Naive thymus-derived CD4-positive, alpha-beta T cell (primary cell): ENCODE measurements at regions not wholly inside any gene's neighbourhood (a gene's known extent, or its start where the extent isn't known, plus 50 kb on each side); places are given as distances from the start of the nearest gene placed in this dataset.

Experiments used
- ATAC-seq: fragments of 150-1000 bp; cut with Tn5 transposase; 2 replicates; pipeline ENCODE4 v1.10.0; 2021; ENCODE audit warnings: mild to moderate bottlenecking, moderate library complexity
- CTCF ChIA-PET: fragments of 350-600 bp; sonication (Branson Sonifier 250); formaldehyde crosslinking; loops from one replicate; lab custom pipeline; 2021; ENCODE audit warnings: antibody characterized with exemption; lab: Charles Lee
- POLR2A ChIA-PET: fragments of 350-600 bp; sonication (Branson Sonifier 250); formaldehyde crosslinking; loops from one replicate; lab custom pipeline; 2021; ENCODE audit warnings: antibody characterized with exemption, inconsistent platforms; lab: Charles Lee
- DNase-seq, 9 donors: peaks; one replicate each; pipeline versions ENCODE4 v3.0.0 to v3.0.0-alpha.2; 2020 to 2022; ENCODE audit warnings: mixed read lengths in 1 of 9
- H3K27ac ChIP-seq: one replicate; pipeline ENCODE4 v1.7.0; 2013; ENCODE audit warnings: mild to moderate bottlenecking, low read depth, low read length, moderate library complexity
- H3K27me3 ChIP-seq, 2 donors: one replicate each; pipeline ENCODE4 v1.7.0; 2013; ENCODE audit warnings: low read length in 2 of 2, mild to moderate bottlenecking in 2 of 2, moderate library complexity in 2 of 2; ENCODE audit not compliant: control insufficient read depth in 2 of 2, insufficient read depth in 2 of 2
- H3K36me3 ChIP-seq, 3 experiments: 1 replicate in 2 of 3; 2 replicates in 1 of 3; pipeline ENCODE4 v1.7.0; 2013; ENCODE audit warnings: low read length in 3 of 3, mild to moderate bottlenecking in 3 of 3, moderate library complexity in 1 of 3; ENCODE audit not compliant: insufficient read depth in 3 of 3, control insufficient read depth in 2 of 3
- H3K4me1 ChIP-seq, 2 donors: one replicate each; pipeline ENCODE4 v1.7.0; 2013; ENCODE audit warnings: low read length in 2 of 2, mild to moderate bottlenecking in 2 of 2, moderate library complexity in 1 of 2; ENCODE audit not compliant: control insufficient read depth in 2 of 2, insufficient read depth in 2 of 2
- H3K4me3 ChIP-seq: 2 replicates; pipeline ENCODE4 v1.7.0; 2013; ENCODE audit warnings: mild to moderate bottlenecking, low read length
- H3K9me3 ChIP-seq, 3 experiments: 1 replicate in 2 of 3; 2 replicates in 1 of 3; pipeline ENCODE4 v1.7.0; 2013; ENCODE audit warnings: low read length in 3 of 3; ENCODE audit not compliant: control insufficient read depth in 2 of 3
- H3K27ac Mint-ChIP-seq, 9 donors: one replicate each; pipeline ENCODE4 v1.8.0; 2020 to 2022; ENCODE audit warnings: mixed read lengths in 9 of 9, mild to moderate bottlenecking in 8 of 9, moderate library complexity in 5 of 9, inconsistent platforms in 2 of 9
- H3K27me3 Mint-ChIP-seq, 5 donors: one replicate each; pipeline ENCODE4 v1.8.0; 2021 to 2022; ENCODE audit warnings: mixed read lengths in 5 of 5, mild to moderate bottlenecking in 1 of 5
- H3K36me3 Mint-ChIP-seq, 5 donors: one replicate each; pipeline ENCODE4 v1.8.0; 2020 to 2022; ENCODE audit warnings: mixed read lengths in 5 of 5, mild to moderate bottlenecking in 3 of 5, inconsistent platforms in 1 of 5
- H3K4me1 Mint-ChIP-seq, 7 donors: one replicate each; pipeline ENCODE4 v1.8.0; 2020 to 2022; ENCODE audit warnings: mixed read lengths in 7 of 7, mild to moderate bottlenecking in 3 of 7, inconsistent platforms in 1 of 7
- H3K4me3 Mint-ChIP-seq, 10 donors: one replicate each; pipeline ENCODE4 v1.8.0; 2020 to 2022; ENCODE audit warnings: mild to moderate bottlenecking in 10 of 10, mixed read lengths in 10 of 10, moderate library complexity in 6 of 10, inconsistent platforms in 2 of 10
- H3K9me3 Mint-ChIP-seq, 11 donors: one replicate each; pipeline ENCODE4 v1.8.0; 2020 to 2022; ENCODE audit warnings: mixed read lengths in 11 of 11, mild to moderate bottlenecking in 4 of 11, inconsistent platforms in 1 of 11, moderate library complexity in 1 of 11
- intact Hi-C, 2 donors: fragments of 100-400 bp; cut with micrococcal nuclease; formaldehyde crosslinking; loops; one replicate each; pipeline ENCODE4 v1.15.1; 2023

GRCh38 chr3:43895573-43895972, 204.8 kb downstream of the ABHD5 start:
- ATAC-seq (no peak), DNase-seq (no peak)
- Mint-ChIP-seq H3K9me3 (peaks cover 0 to 8% (median 0%) of the 10 kb centered on the region in 11 donors), H3K27ac (no peak overlapping the region), H3K27me3 (peaks cover 55 to 70% (median 64%) of the 10 kb centered on the region in 5 donors), H3K4me1 (peaks cover 0 to 20% (median 13%) of the 10 kb centered on the region in 7 donors), H3K4me3 (peak overlapping the region in 4 of 10 donors; percentile 19 to 70 (median 63)), H3K36me3 (peaks cover 0 to 5% (median 0%) of the 10 kb centered on the region in 5 donors)
- no peaks in the 10 kb centered on the region for H3K9me3 ChIP-seq
- intact Hi-C loops: no loop called here
- peaks cover 0 to 3% of the 10 kb centered on the region in 2 donors for H3K4me1 ChIP-seq
- no peaks in the 10 kb centered on the region for H3K27me3 ChIP-seq
- H3K27ac ChIP-seq: no peak overlapping the region
- CTCF ChIA-PET: interaction anchor here (0.6 kb wide), 1 partner anchor 1139 kb away, joined by 3 read pairs; no protein-coding TSS in a partner anchor
- H3K4me3 ChIP-seq: no peak overlapping the region
- H3K36me3 ChIP-seq: no peaks in the 10 kb centered on the region
- POLR2A ChIA-PET: no interaction called here

- Histone ChIP-seq H3K36me3 (no peaks in the 10 kb centered on the region), H3K27ac (no peak overlapping the region), H3K9me3 (no peaks in the 10 kb centered on the region), H3K27me3 (no peaks in the 10 kb centered on the region), H3K4me1 (no peaks in the 10 kb centered on the region), H3K4me3 (no peak overlapping the region)
- peaks cover 26 to 36% (median 29%) of the 10 kb centered on the region in 5 donors for H3K27me3 Mint-ChIP-seq
- no peak overlapping the region for H3K27ac Mint-ChIP-seq
- DNase-seq: no peak
- H3K9me3 Mint-ChIP-seq: peaks cover 0 to 9% (median 0%) of the 10 kb centered on the region in 11 donors
- peaks cover 0 to 5% (median 0%) of the 10 kb centered on the region in 5 donors for H3K36me3 Mint-ChIP-seq
- ATAC-seq: no peak
- intact Hi-C loops: no loop called here
- no peak overlapping the region for H3K4me3 Mint-ChIP-seq
- ChIA-PET CTCF (no interaction called here), POLR2A (no interaction called here)
- H3K4me1 Mint-ChIP-seq: no peaks in the 10 kb centered on the region
These were observed 211.7 kb downstream of the ABHD5 start for GRCh38 chr3:43902415-43902814.

GRCh38 chr3:43905157-43905556, 214.4 kb downstream of the ABHD5 start:
- POLR2A ChIA-PET: no interaction called here
- no peak overlapping the region for H3K4me3 Mint-ChIP-seq

GRCh38 chr3:43906849-43907507, 216.2 kb downstream of the ABHD5 start:
- ATAC-seq (no peak), DNase-seq (no peak)
- intact Hi-C loops: no loop called here
- Histone ChIP-seq H3K36me3 (no peaks in the 10 kb centered on the region), H3K27me3 (no peaks in the 10 kb centered on the region), H3K4me1 (no peaks in the 10 kb centered on the region), H3K4me3 (no peak overlapping the region), H3K27ac (no peak overlapping the region), H3K9me3 (no peaks in the 10 kb centered on the region)
- Mint-ChIP-seq H3K4me3 (no peak overlapping the region), H3K36me3 (no peaks in the 10 kb centered on the region), H3K27ac (no peak overlapping the region), H3K4me1 (no peaks in the 10 kb centered on the region), H3K9me3 (no peaks in the 10 kb centered on the region), H3K27me3 (peaks cover 9 to 16% (median 10%) of the 10 kb centered on the region in 5 donors)
- ChIA-PET POLR2A (no interaction called here), CTCF (no interaction called here)

More at GRCh38 chr3:43905157-43905556, 214.4 kb downstream of the ABHD5 start:
- no peaks in the 10 kb centered on the region for H3K4me1 ChIP-seq
- no peak overlapping the region for H3K4me3 ChIP-seq
- Mint-ChIP-seq H3K27me3 (peaks cover 10 to 24% (median 16%) of the 10 kb centered on the region in 5 donors), H3K4me1 (no peaks in the 10 kb centered on the region), H3K36me3 (peaks cover 0 to 4% (median 0%) of the 10 kb centered on the region in 5 donors), H3K27ac (no peak overlapping the region), H3K9me3 (peaks cover 0 to 9% (median 0%) of the 10 kb centered on the region in 11 donors)
- no peaks in the 10 kb centered on the region for H3K9me3 ChIP-seq
- DNase-seq (no peak), ATAC-seq (no peak)
- CTCF ChIA-PET: no interaction called here
- intact Hi-C loops: no loop called here
- H3K27ac ChIP-seq: no peak overlapping the region
- no peaks in the 10 kb centered on the region for H3K36me3 ChIP-seq
- no peaks in the 10 kb centered on the region for H3K27me3 ChIP-seq

- Histone ChIP-seq H3K36me3 (no peaks in the 10 kb centered on the region), H3K27me3 (no peaks in the 10 kb centered on the region), H3K9me3 (no peaks in the 10 kb centered on the region), H3K27ac (no peak overlapping the region), H3K4me1 (no peaks in the 10 kb centered on the region), H3K4me3 (no peak overlapping the region)
- POLR2A ChIA-PET: no interaction called here
- ATAC-seq: no peak
- DNase-seq: no peak
- Mint-ChIP-seq H3K4me1 (no peaks in the 10 kb centered on the region), H3K27me3 (peaks cover 5 to 16% (median 5%) of the 10 kb centered on the region in 5 donors), H3K36me3 (no peaks in the 10 kb centered on the region), H3K27ac (no peak overlapping the region), H3K9me3 (no peaks in the 10 kb centered on the region), H3K4me3 (no peak overlapping the region)
- CTCF ChIA-PET: no interaction called here
- intact Hi-C loops: no loop called here
These were observed 216.7 kb downstream of the ABHD5 start for GRCh38 chr3:43907508-43907858.

- Mint-ChIP-seq H3K36me3 (no peaks in the 10 kb centered on the region), H3K27me3 (peaks cover 4 to 16% (median 10%) of the 10 kb centered on the region in 5 donors), H3K4me3 (no peak overlapping the region), H3K9me3 (no peaks in the 10 kb centered on the region), H3K27ac (no peak overlapping the region), H3K4me1 (no peaks in the 10 kb centered on the region)
- ChIA-PET POLR2A (no interaction called here), CTCF (no interaction called here)
- H3K4me3 ChIP-seq: no peak overlapping the region
- H3K4me1 ChIP-seq: no peaks in the 10 kb centered on the region
- H3K27me3 ChIP-seq: no peaks in the 10 kb centered on the region
- no peak overlapping the region for H3K27ac ChIP-seq
- DNase-seq: no peak
- intact Hi-C loops: no loop called here
- H3K9me3 ChIP-seq: no peaks in the 10 kb centered on the region
- ATAC-seq: no peak
- H3K36me3 ChIP-seq: no peaks in the 10 kb centered on the region
These were observed 217.7 kb downstream of the ABHD5 start for GRCh38 chr3:43908456-43908855.

GRCh38 chr3:43909149-43909548, 218.4 kb downstream of the ABHD5 start:
- peaks cover 4 to 16% (median 7%) of the 10 kb centered on the region in 5 donors for H3K27me3 Mint-ChIP-seq
- Histone ChIP-seq H3K4me3 (no peak overlapping the region), H3K27ac (no peak overlapping the region), H3K27me3 (no peaks in the 10 kb centered on the region), H3K9me3 (no peaks in the 10 kb centered on the region), H3K4me1 (no peaks in the 10 kb centered on the region), H3K36me3 (no peaks in the 10 kb centered on the region)
- ChIA-PET POLR2A (no interaction called here), CTCF (no interaction called here)
- ATAC-seq (no peak), DNase-seq (no peak)
- no peak overlapping the region for H3K4me3 Mint-ChIP-seq
- H3K27ac Mint-ChIP-seq: no peak overlapping the region
- no peaks in the 10 kb centered on the region for H3K9me3 Mint-ChIP-seq
- H3K4me1 Mint-ChIP-seq: no peaks in the 10 kb centered on the region
- no peaks in the 10 kb centered on the region for H3K36me3 Mint-ChIP-seq
- intact Hi-C loops: no loop called here
